T-helper 9 cell (primary cell): ENCODE measurements at regions not wholly inside any gene's neighbourhood (a gene's known extent, or its start where the extent isn't known, plus 50 kb on each side); places are given as distances from the start of the nearest gene placed in this dataset.

Experiments
- DNase-seq: peaks from one replicate; pipeline ENCODE4 v3.0.0-alpha.2; 2020

- DNase-seq: no peak
Measured at GRCh38 chr2:7915302-7916091, 766.4 kb upstream of the ID2 start.

- no peak for DNase-seq
Measured at GRCh38 chr2:7916670-7917069, 765.2 kb upstream of the ID2 start.

- no peak for DNase-seq
Measured at GRCh38 chr2:7919510-7919909, 762.3 kb upstream of the ID2 start.

GRCh38 chr2:7924023-7924762 is 757.7 kb upstream of the ID2 start:
- DNase-seq: no peak

- DNase-seq: no peak
Measured at GRCh38 chr2:7925506-7925905, 756.4 kb upstream of the ID2 start.

- DNase-seq: no peak
Measured at GRCh38 chr2:7927691-7928090, 754.2 kb upstream of the ID2 start.

GRCh38 chr2:7929281-7929680 is 752.6 kb upstream of the ID2 start:
- no peak for DNase-seq

- DNase-seq: no peak
Measured at GRCh38 chr2:7930800-7931635, 750.8 kb upstream of the ID2 start.

GRCh38 chr2:7931808-7932207 is 750.0 kb upstream of the ID2 start:
- DNase-seq: no peak

- DNase-seq: no peak
Measured at GRCh38 chr2:7933672-7934071, 748.2 kb upstream of the ID2 start.

GRCh38 chr2:7934476-7934875 is 747.4 kb upstream of the ID2 start:
- DNase-seq: no peak

GRCh38 chr2:7937082-7937481 is 744.8 kb upstream of the ID2 start:
- no peak for DNase-seq

- no peak for DNase-seq
Measured at GRCh38 chr2:7940723-7941122, 741.1 kb upstream of the ID2 start.

- DNase-seq: no peak
Measured at GRCh38 chr2:7943446-7943845, 738.4 kb upstream of the ID2 start.

- no peak for DNase-seq
Measured at GRCh38 chr2:7945026-7945425, 736.8 kb upstream of the ID2 start.

- no peak for DNase-seq
Measured at GRCh38 chr2:7950035-7950612, 731.7 kb upstream of the ID2 start.

GRCh38 chr2:7951001-7951400 is 730.9 kb upstream of the ID2 start:
- DNase-seq: no peak

GRCh38 chr2:7951490-7951889 is 730.4 kb upstream of the ID2 start:
- no peak for DNase-seq

- DNase-seq: no peak
Measured at GRCh38 chr2:7952046-7952745, 729.7 kb upstream of the ID2 start.

GRCh38 chr2:7953195-7953594 is 728.7 kb upstream of the ID2 start:
- no peak for DNase-seq

GRCh38 chr2:7954234-7954633 is 727.6 kb upstream of the ID2 start:
- no peak for DNase-seq

- no peak for DNase-seq
Measured at GRCh38 chr2:7956126-7956689, 725.6 kb upstream of the ID2 start.
